GM11168 (cell line): ENCODE measurements at regions not wholly inside any gene's neighbourhood (a gene's known extent, or its start where the extent isn't known, plus 50 kb on each side); places are given as distances from the start of the nearest gene placed in this dataset.

Source experiments
- in situ Hi-C: fragments of 300-500 bp; cut with MboI; formaldehyde crosslinking; loops from one replicate; pipeline ENCODE4 v1.12.0; 2022; ENCODE audit warnings: low sequenced_read_pairs; ENCODE audit not compliant: unreplicated experiment

DNA sequence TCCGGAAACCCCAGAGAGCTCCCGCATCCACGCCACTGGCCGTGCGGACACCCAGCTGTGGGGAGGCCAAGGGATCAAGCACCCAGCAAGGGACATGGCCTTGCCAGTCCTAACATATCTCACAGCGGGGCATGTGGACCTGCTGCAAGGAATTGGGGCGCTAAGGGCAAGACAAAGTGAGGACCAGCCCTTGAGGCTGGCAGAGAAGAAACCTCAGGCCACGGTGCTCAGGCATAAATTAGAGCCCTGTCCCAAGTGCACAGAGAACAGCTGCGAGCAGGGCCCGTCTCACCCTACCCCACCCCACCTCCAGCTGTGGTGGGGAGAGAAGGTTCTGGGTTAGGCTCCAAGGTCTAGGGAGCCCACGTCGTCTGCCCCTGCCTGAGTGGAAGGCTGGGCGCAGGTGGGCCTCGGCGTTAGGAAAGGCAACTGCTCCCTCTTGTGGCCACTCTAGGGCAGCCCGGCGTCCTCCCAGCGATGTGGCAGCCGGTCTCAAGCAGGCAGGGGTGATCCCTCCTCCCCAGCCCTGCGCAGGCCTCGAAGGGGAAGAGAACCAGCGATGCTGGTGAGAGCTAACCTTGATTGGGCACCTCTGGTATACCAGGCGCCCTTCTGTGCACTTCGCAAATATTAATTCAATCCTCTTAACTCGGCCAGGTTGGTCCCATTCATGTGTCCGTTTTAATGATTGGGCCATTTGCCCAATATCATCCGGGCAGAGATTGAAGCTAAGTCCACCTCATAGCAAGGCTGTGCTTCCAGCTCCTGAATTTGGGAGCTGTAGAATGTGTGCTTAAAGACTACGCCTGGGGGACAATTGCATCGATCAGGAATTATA is 235.8 kb downstream of the NFATC2 start:
- in situ Hi-C loops, result loop anchor here (5.0 to 25.0 kb wide), 2 partner anchors 319 to 519 kb away; partner anchors contain the start of gene BCAS4

DNA sequence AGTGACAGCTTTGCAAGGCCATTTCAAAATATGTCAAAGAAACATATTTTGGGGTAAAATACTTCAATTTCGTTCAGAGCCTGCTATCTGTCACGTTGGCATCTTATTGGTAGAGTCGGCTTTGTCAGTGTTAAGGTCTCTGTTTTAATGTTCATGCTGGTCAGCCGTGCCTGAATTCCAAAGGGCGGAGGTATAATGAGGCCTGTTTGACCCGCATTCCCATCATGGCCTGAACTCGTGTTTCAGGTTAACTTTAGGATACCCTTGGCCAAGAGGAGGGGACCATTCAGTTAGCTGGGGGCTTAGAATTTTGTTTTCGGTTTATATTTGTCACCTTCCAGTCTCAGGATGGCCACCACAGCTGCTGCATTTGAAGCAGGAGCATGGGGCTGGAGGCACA is 236.4 kb downstream of the NFATC2 start:
- in situ Hi-C loops, result loop anchor here (5.0 to 25.0 kb wide), 2 partner anchors 319 to 519 kb away; partner anchors contain the start of gene BCAS4

DNA sequence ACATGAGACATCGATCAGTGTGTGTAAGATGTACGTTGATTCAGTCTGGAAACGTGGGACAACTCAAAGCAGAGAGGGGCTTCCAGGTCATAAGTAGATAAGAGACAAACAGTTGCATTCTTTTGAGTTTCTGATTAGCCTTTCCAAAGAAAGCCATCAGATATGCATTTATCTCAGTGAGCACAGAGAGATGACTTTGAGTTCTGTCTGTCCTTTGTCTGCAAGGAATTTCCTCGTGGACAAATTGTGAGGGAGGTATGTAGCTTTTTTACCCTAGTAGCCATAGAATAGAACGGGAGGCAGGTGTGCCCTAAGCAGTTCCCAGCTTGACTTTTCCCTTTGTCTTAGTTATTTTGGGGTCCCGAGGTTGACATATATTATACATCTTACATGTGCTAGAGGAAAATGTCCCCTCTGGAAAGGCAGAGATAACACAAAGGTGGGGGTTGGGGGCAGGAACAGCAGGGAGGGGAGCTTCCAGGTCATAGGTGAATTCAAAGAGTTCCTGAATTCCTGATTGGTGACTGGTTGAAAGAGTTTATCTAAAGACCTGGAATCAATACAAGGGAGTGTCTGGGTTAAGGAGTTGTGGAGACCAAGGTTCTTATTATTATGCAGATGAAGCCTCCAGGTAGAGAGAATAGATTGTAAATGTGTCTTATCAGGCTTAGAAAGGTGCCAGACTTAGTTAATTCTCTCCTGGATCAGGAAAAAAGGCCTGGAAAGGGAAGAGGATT is 237.0 kb downstream of the NFATC2 start:
- in situ Hi-C loops, result loop anchor here (5.0 to 25.0 kb wide), 2 partner anchors 318 to 518 kb away; partner anchors contain the start of gene BCAS4

DNA sequence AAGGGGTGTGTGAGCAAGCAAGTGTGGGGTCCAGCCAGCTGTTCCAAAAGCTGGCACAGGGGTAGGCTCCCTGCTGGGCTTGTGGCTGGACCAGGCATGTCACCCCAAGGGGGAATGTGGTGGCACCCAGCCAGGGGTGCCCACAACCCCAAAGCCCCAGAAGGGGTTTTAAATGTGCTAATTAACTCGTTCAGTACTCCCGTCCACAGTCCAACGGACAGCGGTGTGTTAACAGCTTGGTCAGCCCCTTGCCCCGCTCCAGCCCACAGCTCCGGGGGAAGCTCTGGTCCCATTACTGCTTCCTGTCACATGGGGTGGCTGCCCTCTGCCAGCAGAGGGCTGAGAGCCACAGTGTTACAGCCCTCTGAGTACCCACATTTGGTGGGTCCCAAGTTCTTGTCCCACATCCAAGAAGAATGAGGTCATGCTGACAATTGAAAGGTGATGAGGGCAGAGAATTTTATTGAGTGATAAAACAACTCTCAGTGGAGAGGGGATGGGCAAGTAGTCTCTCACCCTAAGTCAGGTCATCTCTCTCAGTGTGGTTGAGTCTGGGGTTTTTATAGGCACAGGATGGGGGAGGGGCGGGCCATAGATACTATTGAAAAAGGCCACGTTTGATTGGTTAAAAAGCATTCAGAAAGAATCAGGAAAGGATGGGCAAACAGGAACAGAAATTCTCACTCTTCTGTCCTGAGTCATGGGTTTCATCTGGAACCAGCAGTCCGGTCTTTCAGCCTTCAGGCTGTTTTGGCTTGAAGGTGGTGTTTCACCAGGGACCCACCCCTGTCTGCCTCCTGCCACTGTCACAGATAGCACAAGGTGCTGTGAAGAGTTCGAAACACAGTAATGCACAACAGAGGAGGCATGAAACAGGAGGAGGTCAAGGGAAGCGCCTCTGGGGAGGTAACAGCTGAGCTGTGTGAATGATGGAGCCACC is 238.5 kb downstream of the NFATC2 start:
- in situ Hi-C loops, result loop anchor here (25.0 kb wide), 1 partner anchor 517 kb away; the partner anchor contains the start of gene BCAS4

GRCh38 chr20:51301026-51301425 is 241.5 kb downstream of the NFATC2 start:
- in situ Hi-C loops, result loop anchor here (25.0 kb wide), 1 partner anchor 514 kb away; the partner anchor contains the start of gene BCAS4

DNA sequence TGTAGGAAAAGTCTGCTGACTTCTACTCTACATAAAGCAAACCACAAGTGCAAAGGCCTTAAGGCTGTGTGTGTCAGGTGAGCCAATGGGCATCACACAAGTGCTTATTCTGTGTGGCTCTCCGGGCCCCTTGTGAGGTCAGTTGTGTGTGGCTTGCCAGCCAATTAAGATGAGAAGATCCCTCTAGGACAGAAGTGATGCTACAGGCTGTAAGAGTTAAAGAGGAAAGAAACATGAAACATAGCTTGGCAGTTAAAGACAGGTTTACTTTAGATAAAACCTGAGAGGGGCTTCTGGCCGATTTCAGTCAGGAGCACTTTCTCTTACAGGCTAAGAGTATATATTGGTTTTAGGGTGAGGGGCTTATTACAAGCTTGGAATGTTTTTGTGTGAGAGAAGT is 242.4 kb downstream of the NFATC2 start:
- in situ Hi-C loops, result loop anchor here (25.0 kb wide), 1 partner anchor 513 kb away; the partner anchor contains the start of gene BCAS4

GRCh38 chr20:51299413-51299812 is 243.1 kb downstream of the NFATC2 start:
- in situ Hi-C loops, result no loop called here

DNA sequence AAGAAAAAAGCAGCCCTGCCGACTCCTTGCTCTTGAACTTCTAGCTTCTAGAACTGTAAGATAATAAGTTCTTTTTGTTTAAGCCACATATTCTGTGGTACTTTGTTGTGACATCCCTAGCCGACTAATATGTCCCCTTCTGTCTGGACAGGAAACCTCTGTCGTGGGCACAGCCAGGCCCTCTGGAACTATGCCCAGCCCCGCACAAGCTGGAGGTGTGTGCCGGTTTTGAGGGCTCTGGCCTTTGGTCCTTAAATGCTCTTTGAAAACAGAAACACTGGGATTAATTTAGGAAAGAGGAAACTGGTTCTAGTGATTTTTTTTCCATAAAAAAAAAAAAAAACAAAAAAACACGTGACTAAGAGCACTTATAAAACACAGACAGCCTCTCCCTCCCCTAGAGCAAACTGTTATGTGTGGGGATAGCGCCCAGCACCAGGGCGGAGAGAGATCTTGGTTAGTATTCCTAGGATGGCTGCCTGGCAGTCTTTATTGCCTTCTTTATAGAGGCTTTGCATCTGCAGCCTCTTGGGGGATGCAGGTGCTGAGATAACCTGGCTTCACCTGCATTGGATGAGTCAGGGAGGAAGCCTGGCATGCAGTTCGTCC is 244.3 kb downstream of the NFATC2 start:
- in situ Hi-C loops, result no loop called here

- in situ Hi-C loops, result no loop called here
Measured at GRCh38 chr20:51287628-51288413, 254.7 kb downstream of the NFATC2 start.

GRCh38 chr20:51286758-51287157 is 255.8 kb downstream of the NFATC2 start:
- in situ Hi-C loops, result no loop called here

GRCh38 chr20:51285684-51286083 is 256.8 kb downstream of the NFATC2 start:
- in situ Hi-C loops, result no loop called here

DNA sequence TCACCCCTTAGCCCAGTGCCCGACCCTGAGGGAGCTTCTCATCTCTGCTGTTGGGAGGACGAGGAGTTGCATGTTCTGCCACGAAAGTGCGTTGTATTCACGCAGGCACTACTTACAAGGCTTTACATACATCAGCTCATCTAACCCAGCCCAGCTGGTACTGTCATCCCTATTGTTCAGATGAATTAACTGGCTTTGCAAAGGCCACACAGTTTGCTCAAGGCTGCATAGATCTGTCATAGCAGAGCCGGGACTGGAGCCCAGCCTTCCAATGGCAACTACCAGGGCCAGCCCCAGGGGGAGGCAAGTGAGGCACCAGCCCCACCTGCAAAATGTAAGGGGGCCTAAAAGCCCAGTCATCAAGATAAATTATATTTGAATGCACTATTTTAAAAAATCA is 257.6 kb downstream of the NFATC2 start:
- in situ Hi-C loops, result no loop called here

DNA sequence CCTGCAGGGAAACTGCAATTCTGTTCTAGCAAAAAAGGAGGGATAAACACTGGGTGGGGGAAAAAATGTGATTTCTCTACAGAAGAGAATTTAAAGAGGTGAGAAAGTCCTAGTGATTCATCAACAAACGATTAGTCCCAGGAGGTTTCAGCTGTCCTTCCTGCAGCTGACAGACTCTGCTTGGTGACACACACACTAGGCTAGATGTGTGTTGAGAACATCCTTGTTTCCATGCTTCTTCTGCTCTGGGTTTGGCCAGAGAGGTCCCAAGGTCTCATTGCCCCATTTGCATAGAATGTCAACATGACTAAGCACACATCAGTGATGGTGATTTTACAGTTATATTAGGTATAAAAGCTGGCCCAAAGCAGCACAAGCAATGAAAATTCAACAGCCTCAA is 258.3 kb downstream of the NFATC2 start:
- in situ Hi-C loops, result no loop called here

DNA sequence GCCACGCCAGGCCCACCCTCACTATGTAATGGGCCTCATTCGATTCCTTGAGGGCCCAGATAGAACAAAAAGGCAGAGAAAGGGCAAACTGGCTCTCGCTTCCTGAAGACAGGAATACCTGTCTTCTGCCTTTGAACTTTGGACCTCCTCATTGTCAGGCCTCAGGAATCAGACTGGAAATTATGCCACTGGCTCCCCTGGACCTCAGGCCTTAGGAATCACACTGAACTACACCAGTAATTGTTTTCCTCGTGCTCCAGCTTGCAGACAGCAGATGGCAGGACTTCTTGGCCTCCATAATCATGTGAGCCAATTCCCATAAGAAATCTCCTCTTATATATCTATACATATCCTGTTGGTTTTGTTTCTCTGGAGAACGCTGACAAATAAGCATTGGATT is 258.6 kb upstream of the KCNG1 start:
- in situ Hi-C loops, result no loop called here

DNA sequence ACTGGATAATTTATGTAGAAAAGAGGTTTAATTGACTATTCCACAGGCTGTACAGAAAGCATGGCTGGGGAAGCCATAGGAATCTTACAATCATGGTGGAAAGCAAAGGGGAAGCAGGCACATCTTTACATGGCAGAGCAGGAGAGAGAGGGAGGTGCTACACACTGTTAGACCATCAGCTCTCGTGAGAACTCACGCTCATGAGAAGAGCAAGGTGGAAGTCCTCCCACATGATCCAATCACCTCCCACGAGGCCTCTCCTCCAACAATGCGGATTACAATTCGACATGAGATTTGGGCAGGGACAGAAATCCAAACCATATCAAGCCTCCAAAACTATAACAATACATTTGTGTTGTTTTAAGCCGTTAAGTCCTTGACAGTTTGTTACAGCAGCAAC is 257.1 kb upstream of the KCNG1 start:
- in situ Hi-C loops, result no loop called here

DNA sequence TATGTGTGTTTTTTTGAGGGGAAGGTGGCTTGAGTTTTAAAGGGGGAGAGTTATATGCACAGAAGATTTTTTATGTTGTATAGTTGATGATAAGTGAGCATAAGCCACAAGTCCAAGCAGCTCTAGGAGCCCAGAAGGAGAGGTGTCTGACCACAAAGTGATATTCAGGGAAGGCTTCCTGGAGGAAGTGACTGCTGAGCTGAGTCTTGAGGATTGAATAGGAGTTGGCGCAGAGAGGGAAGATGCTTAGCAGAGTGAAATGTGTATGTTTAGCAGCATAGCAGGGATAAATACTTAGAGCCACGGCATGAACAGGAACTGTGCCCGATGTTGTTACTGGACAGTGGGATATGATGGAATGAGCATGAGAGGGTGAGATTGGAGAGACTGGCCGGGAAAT is 255.1 kb upstream of the KCNG1 start:
- in situ Hi-C loops, result no loop called here

- in situ Hi-C loops, result no loop called here
Measured at GRCh38 chr20:51276296-51276695, 253.4 kb upstream of the KCNG1 start.

DNA sequence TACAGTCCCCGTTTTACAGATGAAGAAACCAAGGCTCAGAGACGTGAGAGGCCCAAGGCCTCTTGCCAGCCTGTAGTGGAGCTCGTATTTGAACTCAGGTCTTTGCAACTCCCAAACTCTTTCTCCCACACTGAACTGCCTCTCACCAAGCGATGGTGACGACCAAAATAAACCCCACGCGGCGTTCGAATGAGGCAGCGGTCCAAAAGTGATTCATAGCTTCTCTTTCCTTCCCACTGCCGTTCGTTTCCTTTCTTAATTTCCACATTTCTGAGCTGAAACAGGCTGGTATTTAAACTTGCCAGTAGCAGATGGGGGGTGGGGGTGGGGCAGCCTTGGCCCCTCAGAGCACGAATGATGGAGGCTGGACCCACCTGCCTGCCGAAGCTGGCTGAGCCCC is 252.9 kb upstream of the KCNG1 start:
- in situ Hi-C loops, result no loop called here

- in situ Hi-C loops, result no loop called here
Measured at GRCh38 chr20:51275181-51275580, 252.3 kb upstream of the KCNG1 start.
